Mammary epithelial cell (primary cell): ENCODE measurements at regions not wholly inside any gene's neighbourhood (a gene's known extent, or its start where the extent isn't known, plus 50 kb on each side); places are given as distances from the start of the nearest gene placed in this dataset.

Source experiments
- EZH2 ChIP-seq: IDR thresholded peaks from 2 replicates; pipeline ENCODE4 v1.6.1; 2012; ENCODE audit warnings: low read length, inconsistent platforms, borderline replicate concordance
- TF ChIP-seq, protein P1 (sequence below), 2 donors: IDR thresholded peaks in 1 of 2; conservative IDR thresholded peaks in 1 of 2; 2 replicates each; pipeline ENCODE4 v1.5.1; 2011 to 2012; ENCODE audit warnings: inconsistent platforms in 2 of 2, low read length in 2 of 2, mild to moderate bottlenecking in 2 of 2, control low read depth in 1 of 2, low read depth in 1 of 2; ENCODE audit not compliant: insufficient read depth in 1 of 2; ENCODE audit errors: extremely low read depth in 1 of 2

DNA sequence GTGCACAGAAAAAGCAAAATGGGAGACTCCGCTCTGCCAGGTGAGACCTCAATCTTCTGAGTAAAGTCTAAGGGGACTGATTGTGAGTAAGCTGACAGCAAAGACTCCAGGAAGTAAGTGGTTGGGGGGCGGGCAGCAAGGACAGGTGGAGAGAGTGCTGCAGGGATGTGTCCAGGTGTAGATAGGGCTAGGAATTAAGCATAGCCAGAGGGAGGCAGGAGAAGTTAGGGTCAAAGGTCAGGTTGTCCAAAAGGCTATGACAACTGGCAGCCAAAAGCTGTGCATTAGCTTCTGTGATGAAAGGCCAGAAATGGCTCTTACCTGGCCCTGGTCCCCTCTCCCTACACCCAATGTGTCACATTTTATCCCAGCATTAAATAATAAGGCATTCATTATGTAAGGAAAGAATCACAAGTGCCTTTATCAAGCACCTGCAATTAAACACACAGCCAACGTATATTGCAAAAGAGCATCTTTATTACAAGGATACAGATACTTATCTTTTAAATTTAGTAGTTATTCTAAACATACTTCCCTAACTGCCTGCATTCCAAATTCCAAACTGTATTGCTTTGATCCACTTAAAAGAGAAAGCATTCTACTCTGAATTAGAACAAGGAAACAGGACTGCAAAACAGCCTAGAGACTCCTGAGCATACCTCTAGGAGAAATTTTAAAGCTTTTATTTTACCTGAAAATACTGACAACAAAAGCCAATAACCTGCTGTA, 247.9 kb downstream of the IRS1 start:
- TF ChIP-seq, protein P1, sequence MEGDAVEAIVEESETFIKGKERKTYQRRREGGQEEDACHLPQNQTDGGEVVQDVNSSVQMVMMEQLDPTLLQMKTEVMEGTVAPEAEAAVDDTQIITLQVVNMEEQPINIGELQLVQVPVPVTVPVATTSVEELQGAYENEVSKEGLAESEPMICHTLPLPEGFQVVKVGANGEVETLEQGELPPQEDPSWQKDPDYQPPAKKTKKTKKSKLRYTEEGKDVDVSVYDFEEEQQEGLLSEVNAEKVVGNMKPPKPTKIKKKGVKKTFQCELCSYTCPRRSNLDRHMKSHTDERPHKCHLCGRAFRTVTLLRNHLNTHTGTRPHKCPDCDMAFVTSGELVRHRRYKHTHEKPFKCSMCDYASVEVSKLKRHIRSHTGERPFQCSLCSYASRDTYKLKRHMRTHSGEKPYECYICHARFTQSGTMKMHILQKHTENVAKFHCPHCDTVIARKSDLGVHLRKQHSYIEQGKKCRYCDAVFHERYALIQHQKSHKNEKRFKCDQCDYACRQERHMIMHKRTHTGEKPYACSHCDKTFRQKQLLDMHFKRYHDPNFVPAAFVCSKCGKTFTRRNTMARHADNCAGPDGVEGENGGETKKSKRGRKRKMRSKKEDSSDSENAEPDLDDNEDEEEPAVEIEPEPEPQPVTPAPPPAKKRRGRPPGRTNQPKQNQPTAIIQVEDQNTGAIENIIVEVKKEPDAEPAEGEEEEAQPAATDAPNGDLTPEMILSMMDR (conservative IDR thresholded peaks at IDR 0.05 in 1 of 2, IDR thresholded peaks at IDR 0.05 in 1 of 2; ENCODE audit: extremely low read depth in 1 of 2, insufficient read depth in 1 of 2, low read depth in 1 of 2, low read length in 2 of 2) = no peak
- TF ChIP-seq EZH2 = no peak
